PC-9 (cell line): ENCODE measurements at regions not wholly inside any gene's neighbourhood (a gene's known extent, or its start where the extent isn't known, plus 50 kb on each side); places are given as distances from the start of the nearest gene placed in this dataset.

Experiments
- CTCF ChIP-seq: fragments of 200-600 bp; sonication (generic); conservative IDR thresholded peaks from 2 replicates; pipeline ENCODE4 v1.6.1; 2017; ENCODE audit warnings: mixed run types, antibody characterized with exemption, mild to moderate bottlenecking, moderate library complexity
- EZH2 ChIP-seq: fragments of 200-600 bp; sonication (generic); IDR thresholded peaks from 2 replicates; pipeline ENCODE4 v1.8.0; 2017; ENCODE audit warnings: antibody characterized with exemption, low read depth

GRCh38 chr19:34596989-34597388, 80.0 kb downstream of the SCGB2B2 start:
- no peak for TF ChIP-seq CTCF
- no peak for TF ChIP-seq EZH2
